DMS153 treated with DMSO at 0.1 percent for 48 hours (cell line): ENCODE measurements at regions not wholly inside any gene's neighbourhood (a gene's known extent, or its start where the extent isn't known, plus 50 kb on each side); places are given as distances from the start of the nearest gene placed in this dataset.
A peak's percentile ranks its signal among the peaks of the same experiment; 100 is the strongest.

Experiments used
- DNase-seq: peaks from one replicate; lab custom pipeline; 2025; ENCODE audit not compliant: unreplicated experiment; lab: John Stamatoyannopoulos, UW

DNA sequence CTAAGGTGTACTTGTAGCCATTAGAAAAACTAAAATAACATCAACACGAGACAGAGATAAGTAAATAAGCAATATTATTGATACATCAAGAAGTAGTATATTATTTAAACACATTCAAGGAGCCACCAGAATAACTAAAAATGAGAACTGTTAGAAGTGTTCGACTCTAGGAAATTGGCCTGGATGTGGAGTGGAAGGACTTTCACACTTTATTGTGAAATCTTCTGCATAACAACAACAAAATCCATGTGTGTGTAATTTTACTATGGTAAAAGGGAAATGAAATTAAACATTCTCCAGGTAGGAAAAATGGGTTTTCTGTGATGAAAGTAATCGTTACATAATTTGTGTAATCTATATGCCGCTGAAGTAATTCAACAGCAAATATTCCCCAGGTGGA lies 96.3 kb upstream of the RNF152 start:
- DNase-seq = no peak

DNA sequence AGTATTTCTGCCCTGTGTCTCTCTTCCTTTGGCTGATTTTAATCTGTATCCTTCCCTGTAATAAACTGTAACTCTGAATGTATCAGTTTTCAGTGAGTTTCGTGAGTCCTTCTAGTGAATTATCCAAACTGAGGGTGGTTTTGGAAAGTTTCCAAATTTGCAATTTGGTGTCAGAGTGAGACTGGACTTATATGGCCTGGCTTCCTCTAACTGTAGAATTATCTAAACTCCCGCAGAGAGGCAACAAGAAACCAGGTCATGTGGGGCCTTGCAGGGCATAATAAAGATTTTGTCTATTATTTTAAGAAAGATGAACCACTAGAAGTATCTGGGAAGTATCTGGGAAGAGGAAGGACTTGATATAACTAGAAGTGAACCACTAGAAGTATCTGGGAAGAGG lies 95.3 kb upstream of the RNF152 start:
- no peak for DNase-seq

DNA sequence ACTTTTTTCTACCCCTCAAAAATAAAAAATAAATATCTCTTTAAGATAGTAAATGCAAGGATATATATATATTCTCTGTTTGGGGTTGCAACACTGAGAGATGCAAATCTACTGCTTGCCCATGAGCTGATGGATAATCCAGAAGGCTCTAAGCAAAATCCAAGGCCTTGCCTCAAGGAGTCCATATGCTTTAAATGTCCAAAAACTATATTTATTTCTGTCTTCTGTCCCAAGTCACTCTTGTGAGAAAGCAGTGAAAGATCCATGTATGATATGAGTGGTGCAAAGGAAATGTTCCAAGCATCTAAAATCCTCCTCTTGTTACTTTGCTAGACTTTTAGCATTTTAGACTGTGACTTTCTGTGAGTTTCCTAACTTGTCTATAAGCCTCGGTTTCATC lies 92.9 kb upstream of the RNF152 start:
- DNase-seq = no peak

DNA sequence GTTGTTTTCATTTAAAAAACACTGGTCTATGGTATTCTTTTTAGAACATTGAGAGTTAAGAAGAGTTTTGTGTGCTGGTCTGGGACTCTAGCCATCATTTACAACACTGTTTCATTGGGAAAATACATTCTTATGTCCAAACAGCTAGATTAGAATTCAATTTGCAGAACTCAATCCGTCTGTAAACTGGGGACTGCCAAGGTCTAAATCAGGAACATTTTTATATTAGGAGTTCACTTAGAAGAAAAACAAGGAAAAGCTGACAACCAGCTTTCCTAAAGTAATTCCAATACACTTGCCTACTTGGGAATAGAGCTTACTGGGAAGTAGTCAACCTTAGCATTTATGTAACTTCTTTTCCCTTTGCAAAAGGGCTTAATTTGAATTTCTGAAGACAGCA lies 91.5 kb upstream of the RNF152 start:
- DNase-seq = no peak

DNA sequence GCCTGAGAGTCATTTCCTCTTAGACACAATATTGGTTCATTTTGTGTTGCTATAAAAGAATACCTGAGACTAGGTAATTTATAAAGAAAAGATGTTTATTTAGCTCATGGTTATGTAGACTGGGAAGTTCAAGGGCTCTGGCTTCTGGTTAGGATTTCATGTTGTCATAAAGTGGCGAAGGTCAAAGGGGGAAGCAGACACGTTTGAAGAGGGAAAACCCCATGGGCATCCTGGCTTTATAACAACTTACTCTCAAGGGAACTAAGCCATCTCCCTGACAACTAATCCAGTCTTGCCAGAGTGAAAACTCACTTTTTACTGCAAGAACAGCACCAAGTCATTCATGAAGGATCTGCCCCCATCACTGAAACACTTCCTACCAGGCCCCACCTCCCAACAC lies 89.7 kb upstream of the RNF152 start:
- no peak for DNase-seq

DNA sequence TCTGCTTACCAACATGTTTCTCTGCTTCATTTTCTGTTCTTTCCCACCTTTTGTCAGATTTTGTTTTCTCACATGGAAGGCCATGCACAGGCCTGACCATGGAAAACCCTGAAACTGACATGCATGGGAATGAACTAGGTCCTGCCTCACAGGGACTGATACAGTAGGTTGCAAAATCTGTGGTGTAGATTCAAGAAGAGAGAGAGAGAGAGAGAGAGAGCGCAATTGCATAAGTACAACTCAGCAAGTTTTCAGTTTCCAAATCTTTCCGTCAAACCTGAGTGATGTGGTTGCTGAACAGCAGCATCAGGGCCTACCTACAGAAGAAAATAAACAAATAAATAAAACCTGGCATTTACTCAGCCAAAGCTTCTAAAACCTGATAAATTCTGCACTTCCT lies 87.5 kb upstream of the RNF152 start:
- no peak for DNase-seq

DNA sequence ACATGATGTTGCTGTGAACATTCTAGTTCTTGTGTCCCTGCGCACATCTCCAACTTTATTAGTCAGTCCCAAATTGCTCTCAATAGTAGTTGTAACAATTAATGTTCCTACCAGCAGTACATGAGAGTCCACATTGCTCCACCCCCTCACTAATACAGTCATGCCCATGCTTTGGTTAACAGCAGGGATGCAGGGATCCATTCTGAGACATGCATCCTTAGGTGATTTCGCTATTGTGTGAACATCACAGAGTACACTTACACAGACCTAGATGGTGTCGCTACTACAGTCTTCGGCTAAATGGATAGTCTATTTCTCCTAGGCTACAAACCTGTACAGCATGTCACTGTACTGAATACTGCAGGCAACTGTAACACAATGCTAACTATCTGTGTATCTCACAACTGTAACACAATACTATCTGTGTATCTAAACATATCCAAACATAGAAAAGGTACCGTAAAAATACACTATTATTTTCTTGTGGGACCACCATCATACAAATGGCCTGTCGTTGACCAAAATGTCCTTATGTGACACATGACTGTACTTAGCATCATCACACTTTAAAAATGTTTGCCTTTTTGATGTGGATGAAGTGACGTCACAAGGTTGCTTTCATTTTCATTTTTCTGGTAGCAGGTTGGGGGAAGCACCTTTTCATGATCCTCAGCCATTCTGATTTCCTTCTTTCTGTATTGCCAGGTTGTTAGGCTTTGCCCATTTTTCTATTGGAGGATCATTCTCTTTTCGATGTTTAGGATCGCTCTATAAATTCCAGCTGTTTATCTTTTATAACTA lies 82.9 kb upstream of the RNF152 start:
- no peak for DNase-seq

DNA sequence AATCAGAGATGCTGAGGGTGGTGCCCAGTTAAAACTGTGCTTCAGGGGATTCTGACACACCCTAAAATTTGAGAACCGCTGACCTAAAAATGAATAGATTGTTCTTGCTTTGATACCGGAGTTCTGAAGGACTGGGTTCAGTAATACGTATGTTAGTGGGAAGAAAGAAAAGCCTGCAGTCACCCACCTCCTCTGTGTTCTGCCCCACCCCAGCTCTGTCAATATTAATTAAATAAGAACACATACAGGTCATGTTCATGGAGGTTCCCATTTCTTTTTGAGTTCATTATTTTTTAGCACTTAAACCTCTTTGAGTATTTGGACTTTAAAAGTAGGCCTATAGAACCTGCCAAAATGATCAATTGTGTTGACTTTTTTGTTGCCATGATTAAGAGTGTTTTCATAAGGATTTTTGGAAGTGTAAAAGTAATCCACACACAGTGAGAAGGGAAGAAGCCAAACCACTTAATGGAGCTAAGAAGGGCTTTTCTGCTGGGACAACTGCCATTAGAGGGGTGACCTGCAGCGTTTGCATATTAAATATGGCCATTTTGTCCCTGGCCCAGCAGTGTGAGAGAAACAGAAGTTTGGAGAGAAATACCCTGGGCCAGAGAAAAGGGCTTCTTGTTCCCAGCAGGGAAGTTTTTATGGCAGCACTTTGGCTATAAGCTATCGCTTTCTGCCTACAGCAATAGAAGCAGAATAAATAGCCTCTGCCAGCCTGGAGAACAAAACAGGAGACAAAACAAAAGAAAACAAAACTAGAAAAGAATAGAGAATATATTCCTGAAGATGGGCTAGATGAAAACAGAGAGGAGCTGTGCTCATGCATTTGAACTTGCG lies 80.7 kb upstream of the RNF152 start:
- DNase-seq = no peak

DNA sequence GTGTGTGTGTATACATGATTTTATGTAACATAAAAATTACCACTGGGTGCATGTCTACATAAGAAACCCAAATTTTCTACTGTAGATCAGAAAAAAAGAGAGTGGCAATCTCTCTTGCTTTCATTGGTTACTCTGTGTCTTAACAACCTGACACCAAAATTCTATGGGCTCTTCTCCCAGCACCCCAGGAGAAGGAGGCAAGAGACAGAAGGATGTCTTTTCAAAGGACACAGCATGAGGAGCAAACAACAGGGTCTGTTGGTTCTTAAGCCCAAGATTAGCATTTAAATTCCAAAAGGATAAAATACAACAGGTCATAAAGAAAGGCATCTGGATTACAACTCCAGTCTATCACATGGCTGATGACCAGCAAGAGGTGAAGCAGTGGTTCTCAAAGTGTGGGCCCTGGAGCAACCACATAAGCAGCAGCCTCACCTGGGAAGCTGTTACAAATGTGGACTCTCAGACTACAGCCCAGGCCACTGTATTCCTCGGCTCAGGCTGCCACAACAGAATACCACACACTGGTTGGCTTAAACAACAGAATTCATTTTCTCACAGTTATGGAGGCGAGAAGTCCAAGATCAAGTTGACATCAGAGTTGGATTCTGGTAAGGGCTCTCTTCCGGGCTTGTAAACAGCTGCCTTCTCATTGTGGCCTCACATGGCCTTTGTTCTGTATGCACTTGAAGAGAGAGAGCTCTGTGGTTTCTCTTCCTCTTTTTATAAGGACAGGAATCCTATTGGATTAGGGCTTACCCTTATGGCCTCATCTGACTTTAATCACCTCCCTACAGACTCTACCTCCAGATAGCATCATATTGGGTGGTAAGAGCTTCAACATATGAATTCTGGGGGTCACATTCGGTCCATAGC lies 79.8 kb upstream of the RNF152 start:
- peak; percentile 75 for DNase-seq

DNA sequence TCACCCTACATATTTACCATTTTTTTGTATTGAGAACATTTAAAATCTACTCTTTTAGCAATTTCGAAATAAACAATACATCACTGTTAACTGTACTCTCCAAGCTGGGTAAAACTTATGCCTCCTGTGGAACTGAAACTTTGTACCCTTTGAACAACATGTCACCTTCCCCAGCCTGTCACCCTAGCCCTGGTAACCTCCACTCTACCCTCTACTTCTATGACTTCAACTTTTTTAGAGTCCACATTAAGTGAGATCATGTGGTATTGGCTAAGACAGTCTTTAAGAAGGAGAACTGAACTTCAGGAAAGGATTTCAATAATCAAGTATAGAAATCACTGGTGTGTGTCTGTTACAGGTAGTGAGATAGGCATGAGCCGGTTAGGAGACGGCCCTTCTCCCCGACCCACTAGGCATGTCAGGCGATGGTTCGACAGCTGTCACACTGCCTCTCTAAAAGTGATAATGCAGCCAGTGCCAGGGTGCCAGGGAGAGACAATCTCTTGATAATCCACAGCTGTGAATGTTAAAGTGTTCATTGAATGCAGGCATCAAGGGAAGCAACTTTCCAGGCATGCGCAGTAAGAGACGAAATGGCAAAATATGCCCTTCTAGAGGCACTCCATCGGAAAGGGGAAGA lies 74.6 kb upstream of the RNF152 start:
- DNase-seq = no peak

DNA sequence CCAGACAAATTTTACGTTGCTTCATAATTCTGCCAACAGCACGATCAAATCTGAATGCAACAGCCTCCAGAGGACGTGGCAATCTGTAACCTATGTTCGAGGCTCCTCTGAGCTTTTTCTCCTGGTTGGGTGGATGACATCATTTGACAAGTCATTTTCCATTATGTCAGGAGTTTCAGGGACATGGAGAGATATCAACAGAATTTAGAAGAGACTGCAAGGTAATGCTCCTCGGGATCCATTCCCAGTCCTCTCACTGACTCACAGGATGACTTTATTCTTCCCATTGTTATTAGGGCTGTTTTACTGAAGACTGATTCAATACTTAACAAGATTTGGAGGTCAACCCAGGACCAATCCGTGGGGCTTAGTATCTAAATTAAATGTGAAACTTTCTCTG lies 72.5 kb upstream of the RNF152 start:
- DNase-seq = no peak

DNA sequence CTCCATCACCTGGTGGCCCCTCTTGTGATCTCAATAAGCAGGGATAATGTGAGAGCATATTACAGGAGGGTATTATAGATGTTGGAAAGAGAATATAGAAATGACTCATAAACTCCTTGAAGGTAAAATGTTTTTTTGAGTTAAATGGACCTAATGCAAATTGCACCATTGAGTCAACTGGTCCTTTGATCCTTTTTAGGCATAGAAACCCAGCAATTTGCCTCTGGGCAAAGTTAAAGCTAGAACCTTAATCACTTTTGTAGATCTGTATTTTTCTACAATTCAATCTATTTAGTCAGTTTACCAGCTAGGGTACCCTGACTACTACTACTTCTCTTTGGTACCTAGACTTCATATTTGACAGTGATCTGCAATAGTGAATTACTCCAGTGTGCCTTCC lies 71.8 kb upstream of the RNF152 start:
- no peak for DNase-seq

DNA sequence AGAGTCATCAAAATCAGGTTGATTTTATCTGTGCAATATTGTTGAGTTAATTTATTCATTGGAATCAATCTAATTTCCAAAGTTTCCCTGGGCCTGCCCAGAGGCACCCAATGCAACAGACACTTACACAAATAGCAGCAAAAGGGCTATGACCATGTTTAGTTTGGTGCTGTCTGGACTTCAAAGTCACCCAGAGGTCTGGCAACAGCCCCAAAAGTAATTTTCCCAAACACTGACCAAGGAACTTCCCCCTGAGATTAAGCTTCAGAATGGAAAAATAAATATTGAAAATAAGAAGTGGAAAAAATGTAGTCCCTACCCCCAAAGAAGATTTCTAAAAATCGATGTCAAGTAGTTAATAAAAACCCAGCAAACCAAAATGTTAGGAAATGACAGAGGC lies 70.9 kb upstream of the RNF152 start:
- no peak for DNase-seq

DNA sequence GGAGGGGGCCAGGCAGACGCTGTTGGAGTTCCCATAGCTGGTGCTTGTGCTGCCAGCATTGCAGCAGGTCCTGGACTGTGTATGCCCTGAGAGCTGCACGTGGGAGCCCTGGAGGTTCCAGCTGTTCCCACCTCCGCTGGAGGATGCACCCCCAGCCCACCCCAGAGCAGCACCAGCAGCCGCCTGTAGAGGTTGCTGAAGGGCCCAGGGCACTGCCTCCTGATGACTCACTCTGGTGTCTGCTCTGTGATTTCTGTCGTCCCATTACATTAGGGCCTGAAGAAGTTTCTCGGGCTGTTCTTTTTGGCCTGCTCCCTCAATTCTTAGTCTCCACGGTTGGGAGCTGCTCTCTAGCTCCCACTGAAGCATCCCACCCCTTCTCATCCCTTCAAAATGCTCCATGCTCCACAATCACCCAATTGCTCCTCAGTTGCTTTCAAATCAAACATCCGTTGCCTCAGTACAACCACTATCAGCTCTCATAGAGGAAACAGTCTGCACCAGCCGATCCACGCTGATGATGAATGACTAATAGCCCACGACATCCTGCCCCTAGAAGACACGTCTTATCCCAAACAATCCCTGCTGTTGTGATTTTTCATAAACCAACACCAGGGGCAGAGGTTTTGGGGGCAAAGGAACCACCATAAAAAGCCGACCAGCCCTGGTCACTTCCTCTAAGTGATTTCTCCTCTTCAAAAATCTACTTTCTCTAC lies 65.2 kb upstream of the RNF152 start:
- DNase-seq = no peak

DNA sequence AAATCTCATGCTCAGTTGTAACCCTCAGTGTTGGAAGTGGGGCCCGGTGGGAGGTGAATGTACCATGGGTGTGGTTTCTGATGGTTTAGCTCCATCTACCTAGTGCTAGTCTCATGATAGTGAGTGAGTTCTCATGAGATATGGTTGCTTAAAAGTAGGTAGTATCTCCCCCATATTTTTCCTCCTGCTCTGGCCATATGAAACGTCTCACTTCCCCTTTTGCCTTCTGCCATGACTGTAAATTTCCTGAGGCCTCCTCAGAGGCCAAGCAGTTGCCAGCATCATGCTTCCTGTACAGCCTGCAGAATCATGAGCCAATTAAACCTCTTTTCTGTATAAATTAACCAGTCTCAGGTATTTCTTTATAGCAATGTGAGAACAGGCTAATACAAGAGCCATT lies 62.8 kb upstream of the RNF152 start:
- no peak for DNase-seq

DNA sequence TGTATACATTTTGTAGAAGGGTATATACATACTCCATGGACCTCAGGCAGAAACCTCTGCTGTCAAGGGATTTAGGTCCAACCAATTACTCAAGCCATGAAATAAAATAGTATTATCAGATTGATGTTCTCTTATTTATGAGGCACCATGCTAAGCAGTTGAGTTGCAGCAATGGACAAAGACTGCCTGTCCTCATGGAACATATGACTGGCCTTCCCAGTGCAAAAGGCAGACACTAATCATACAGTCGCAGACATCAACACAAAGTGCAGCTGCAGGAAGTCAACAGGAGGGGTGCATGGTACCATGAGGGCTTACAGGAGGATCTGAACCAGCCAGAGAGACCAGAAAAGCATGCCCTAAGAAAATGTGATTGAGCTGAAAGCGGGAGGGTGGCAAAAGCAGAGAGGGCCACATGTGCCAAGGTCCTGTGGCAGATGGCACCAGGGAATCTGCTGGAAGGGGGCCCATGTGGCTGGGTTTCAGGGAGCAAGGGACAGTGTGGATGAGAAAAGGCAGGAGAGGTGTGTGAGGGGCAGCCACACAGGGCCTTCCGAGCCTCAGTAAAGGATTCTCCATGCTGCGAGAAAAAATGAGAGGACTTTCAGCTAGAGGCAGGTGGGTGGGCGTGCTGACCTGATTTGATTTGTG lies 61.4 kb upstream of the RNF152 start:
- no peak for DNase-seq

DNA sequence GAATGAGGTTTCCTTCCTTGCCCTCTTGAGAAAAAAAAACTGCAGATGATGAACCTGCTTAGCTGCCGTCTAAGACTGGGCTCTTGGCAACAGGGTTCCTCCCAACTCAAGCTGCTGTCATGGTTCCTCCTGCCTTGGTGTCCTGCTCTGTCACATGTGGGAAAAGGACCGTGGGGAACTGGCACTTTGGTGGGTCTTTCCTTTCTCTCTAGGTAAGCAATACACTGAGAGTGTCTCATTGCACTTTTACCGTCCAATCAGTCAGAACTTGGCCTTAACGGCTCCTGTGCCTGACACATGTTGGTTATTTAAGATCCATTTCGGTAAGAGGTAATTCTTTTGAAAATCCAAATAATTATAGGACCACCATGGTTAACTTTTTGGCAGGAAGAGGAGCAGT lies 60.8 kb upstream of the RNF152 start:
- no peak for DNase-seq

DNA sequence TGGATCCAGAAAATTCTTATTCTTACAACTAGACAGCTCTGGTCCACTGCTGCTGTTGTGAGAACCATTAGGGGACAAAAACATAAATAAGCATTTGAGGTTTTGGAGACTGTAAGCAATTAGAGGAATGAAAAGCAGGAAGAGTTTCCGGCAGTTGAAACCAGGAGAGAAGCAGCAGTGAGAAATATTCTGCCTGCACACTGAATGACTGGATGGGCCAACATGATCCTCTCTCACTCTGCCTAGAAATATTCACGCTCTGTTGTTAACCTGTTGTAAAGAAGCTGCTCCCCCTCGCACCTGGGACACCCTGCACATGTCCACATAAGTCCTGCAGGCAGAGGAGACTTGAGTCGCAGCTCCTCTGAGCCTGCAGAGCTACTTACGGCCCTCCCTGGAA lies 60.4 kb upstream of the RNF152 start:
- no peak for DNase-seq

DNA sequence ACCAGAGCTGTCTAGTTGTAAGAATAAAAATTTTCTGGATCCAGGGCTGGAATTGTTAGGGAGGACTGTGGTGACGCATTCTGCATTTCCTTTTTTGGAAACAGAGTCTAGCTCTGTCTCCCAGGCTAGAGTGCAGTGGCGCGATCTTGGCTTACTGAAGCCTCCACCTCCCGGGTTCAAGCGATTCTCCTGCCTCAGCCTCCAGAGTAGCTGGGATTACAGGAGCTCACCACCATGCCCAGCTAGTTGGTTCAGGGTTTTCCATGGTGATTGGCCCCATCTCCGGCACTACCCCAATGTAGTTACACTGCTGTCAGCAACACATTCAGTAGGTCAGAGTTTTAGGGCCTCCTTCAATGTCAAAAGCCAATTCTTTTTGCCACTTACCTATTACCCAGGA lies 58.6 kb upstream of the RNF152 start:
- no peak for DNase-seq

DNA sequence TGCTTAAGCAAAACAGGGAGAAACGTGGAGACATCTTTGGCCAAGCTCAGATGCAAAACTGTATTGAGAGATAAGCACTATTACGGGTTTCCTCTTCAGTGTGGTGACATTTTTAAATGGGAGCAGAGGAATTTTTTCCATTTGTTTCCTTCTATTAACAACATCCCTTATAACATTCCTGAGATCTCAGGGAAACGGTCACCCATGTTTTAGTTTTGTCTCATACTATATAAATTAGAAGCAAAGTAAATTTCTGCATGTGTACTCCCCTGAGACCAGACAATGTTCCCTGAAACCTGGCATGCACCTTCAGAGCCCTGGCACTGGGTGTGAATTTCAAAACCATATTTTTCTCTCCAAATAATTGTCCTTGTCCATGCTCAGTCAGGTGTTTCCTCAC lies 57.6 kb upstream of the RNF152 start:
- no peak for DNase-seq
